HuH-7 (cell line): ENCODE measurements at regions not wholly inside any gene's neighbourhood (a gene's known extent, or its start where the extent isn't known, plus 50 kb on each side); places are given as distances from the start of the nearest gene placed in this dataset.

Experiments used
- DNase-seq: peaks from one replicate; pipeline ENCODE4 v3.0.0; 2011; ENCODE audit warnings: low spot score

GRCh38 chr19:5235458-5236219 is 105.0 kb downstream of the PTPRS start:
- DNase-seq: no peak

- DNase-seq: no peak
These were observed 106.2 kb downstream of the PTPRS start for GRCh38 chr19:5234412-5234811.

- DNase-seq: no peak
These were observed 107.7 kb downstream of the PTPRS start for GRCh38 chr19:5232798-5233505.

- no peak for DNase-seq
These were observed 108.5 kb downstream of the PTPRS start for GRCh38 chr19:5231857-5232678.

- DNase-seq: no peak
These were observed 109.7 kb downstream of the PTPRS start for GRCh38 chr19:5230730-5231555.

- DNase-seq: no peak
These were observed 110.8 kb downstream of the PTPRS start for GRCh38 chr19:5229778-5230335.

- no peak for DNase-seq
These were observed 111.5 kb downstream of the PTPRS start for GRCh38 chr19:5228932-5229777.

GRCh38 chr19:5228490-5228889 is 112.1 kb downstream of the PTPRS start:
- no peak for DNase-seq

- DNase-seq: peak; percentile 50
These were observed 114.9 kb downstream of the PTPRS start for GRCh38 chr19:5225486-5226345.

GRCh38 chr19:5224480-5224879 is 116.1 kb downstream of the PTPRS start:
- DNase-seq: no peak

- DNase-seq: no peak
These were observed 117.7 kb downstream of the PTPRS start for GRCh38 chr19:5222821-5223321.

- no peak for DNase-seq
These were observed 118.4 kb downstream of the PTPRS start for GRCh38 chr19:5222178-5222577.

- DNase-seq: no peak
These were observed 119.7 kb downstream of the PTPRS start for GRCh38 chr19:5220866-5221265.

GRCh38 chr19:5220361-5220760 is 120.3 kb downstream of the PTPRS start:
- DNase-seq: no peak

- no peak for DNase-seq
These were observed 120.9 kb downstream of the PTPRS start for GRCh38 chr19:5219551-5220304.

- DNase-seq: no peak
These were observed 121.6 kb downstream of the PTPRS start for GRCh38 chr19:5218963-5219530.

- no peak for DNase-seq
These were observed 122.3 kb downstream of the PTPRS start for GRCh38 chr19:5218255-5218855.

- DNase-seq: no peak
These were observed 123.4 kb downstream of the PTPRS start for GRCh38 chr19:5217171-5217570.
